PFSK-1 (cell line): ENCODE measurements at regions not wholly inside any gene's neighbourhood (a gene's known extent, or its start where the extent isn't known, plus 50 kb on each side); places are given as distances from the start of the nearest gene placed in this dataset.

Source experiments
- POLR2AphosphoS5 ChIP-seq: IDR thresholded peaks from 2 replicates; pipeline ENCODE4 v1.6.1; 2012; ENCODE audit warnings: low read depth, mild to moderate bottlenecking, control low read depth, low read length, moderate library complexity
- REST ChIP-seq, 2 experiments: IDR thresholded peaks; 2 replicates each; pipeline versions ENCODE4 v1.6.1 to v1.8.0; 2011 to 2012; ENCODE audit warnings: low read depth in 2 of 2, low read length in 2 of 2, control low read depth in 1 of 2, inconsistent platforms in 1 of 2, mild to moderate bottlenecking in 1 of 2, moderate library complexity in 1 of 2; ENCODE audit not compliant: insufficient read depth in 1 of 2
- SIN3A ChIP-seq: IDR thresholded peaks from 2 replicates; pipeline ENCODE4 v1.6.1; 2012; ENCODE audit warnings: mild to moderate bottlenecking, low read length, moderate library complexity, borderline replicate concordance; ENCODE audit not compliant: insufficient read depth

GRCh38 chr17:6299275-6299674 lies 135.6 kb downstream of the AIPL1 start:
- TF ChIP-seq REST (IDR thresholded peaks at IDR 0.05; ENCODE audit: insufficient read depth in 1 of 2, low read depth in 2 of 2, low read length in 2 of 2) (no peak), POLR2AphosphoS5 (no peak), SIN3A (no peak)
